Loucy (cell line): ENCODE measurements at regions not wholly inside any gene's neighbourhood (a gene's known extent, or its start where the extent isn't known, plus 50 kb on each side); places are given as distances from the start of the nearest gene placed in this dataset.

Experiments
- H2AFZ ChIP-seq: fragments of 200-600 bp; sonication (generic); 2 replicates; pipeline ENCODE4 v1.6.0; 2016; ENCODE audit warnings: antibody characterized with exemption, mild to moderate bottlenecking, low read length, moderate library complexity
- H3F3A ChIP-seq: fragments of 200-600 bp; 2 replicates; pipeline ENCODE4 v1.6.0; 2016; ENCODE audit warnings: antibody characterized with exemption, low read depth, mild to moderate bottlenecking
- H3K27me3 ChIP-seq: fragments of 200-600 bp; sonication (generic); 2 replicates; pipeline ENCODE4 v1.6.1; 2014; ENCODE audit warnings: low read length, mild to moderate bottlenecking; ENCODE audit not compliant: insufficient read depth, poor library complexity, severe bottlenecking
- H3K36me3 ChIP-seq: fragments of 200-600 bp; sonication (generic); 2 replicates; pipeline ENCODE4 v1.6.1; 2016; ENCODE audit warnings: low read length; ENCODE audit not compliant: insufficient read depth
- H3K4me1 ChIP-seq: fragments of 200-600 bp; sonication (generic); 2 replicates; pipeline ENCODE4 v1.5.1; 2014; ENCODE audit warnings: low read length, mild to moderate bottlenecking; ENCODE audit not compliant: insufficient read depth, poor library complexity, severe bottlenecking
- H3K4me2 ChIP-seq: fragments of 200-600 bp; sonication (generic); 2 replicates; pipeline ENCODE4 v1.6.0; 2014; ENCODE audit warnings: antibody characterized with exemption, low read length, low read depth, mild to moderate bottlenecking; ENCODE audit not compliant: poor library complexity, severe bottlenecking
- H3K4me3 ChIP-seq: fragments of 200-600 bp; sonication (generic); 2 replicates; pipeline ENCODE4 v1.5.1; 2014; ENCODE audit warnings: low read length, mild to moderate bottlenecking, mixed read lengths; ENCODE audit not compliant: poor library complexity, severe bottlenecking
- H3K79me2 ChIP-seq: fragments of 200-600 bp; sonication (generic); 2 replicates; pipeline ENCODE4 v1.6.1; 2014; ENCODE audit warnings: low read length; ENCODE audit not compliant: insufficient read depth
- H3K9ac ChIP-seq: fragments of 200-600 bp; sonication (generic); 2 replicates; pipeline ENCODE4 v1.6.0; 2014; ENCODE audit warnings: mild to moderate bottlenecking, low read depth, low read length, moderate library complexity; ENCODE audit not compliant: poor library complexity, severe bottlenecking
- H3K9me2 ChIP-seq: fragments of 200-600 bp; sonication (generic); replicated peaks from 2 replicates; pipeline ENCODE4 v1.6.1; 2016; ENCODE audit warnings: low read depth, low read length, mixed read lengths
- H3K9me3 ChIP-seq: fragments of 200-600 bp; sonication (generic); 2 replicates; pipeline ENCODE4 v1.6.1; 2014; ENCODE audit warnings: mild to moderate bottlenecking, antibody characterized with exemption, low read length, low read depth; ENCODE audit not compliant: insufficient read depth
- H4K20me1 ChIP-seq: fragments of 200-600 bp; sonication (generic); 2 replicates; pipeline ENCODE4 v1.6.0; 2014; ENCODE audit warnings: antibody characterized with exemption, low read length, mild to moderate bottlenecking; ENCODE audit not compliant: insufficient read depth, poor library complexity, severe bottlenecking
- EZH2phosphoT487 ChIP-seq: fragments of 200-600 bp; IDR thresholded peaks from 2 replicates; pipeline ENCODE4 v1.6.1; 2018; ENCODE audit warnings: antibody characterized with exemption, mild to moderate bottlenecking, moderate library complexity, borderline replicate concordance
- TF ChIP-seq, protein P1 (sequence below): fragments of 200-600 bp; sonication (generic); conservative IDR thresholded peaks from 2 replicates; pipeline ENCODE4 v1.5.1; 2014; ENCODE audit warnings: mild to moderate bottlenecking, antibody characterized with exemption, low read length

GRCh38 chr13:48602296-48603016, 51.3 kb upstream of the CYSLTR2 start:
- Histone ChIP-seq H3K36me3 (no peaks in the 10 kb centered on the region), H3K9me2 (no peaks in the 10 kb centered on the region), H3K4me1 (no peaks in the 10 kb centered on the region), H2AFZ (0 out of 2 replicates have a peak overlapping the region, but pooled peaks have one; percentile 12), H4K20me1 (no peaks in the 10 kb centered on the region), H3F3A (no peaks in the 10 kb centered on the region), H3K79me2 (no peaks in the 10 kb centered on the region), H3K27me3 (no peaks in the 10 kb centered on the region), H3K9me3 (no peaks in the 10 kb centered on the region), H3K9ac (no peak overlapping the region), H3K4me2 (no peak overlapping the region), H3K4me3 (no peak overlapping the region)
- TF ChIP-seq, protein P1, sequence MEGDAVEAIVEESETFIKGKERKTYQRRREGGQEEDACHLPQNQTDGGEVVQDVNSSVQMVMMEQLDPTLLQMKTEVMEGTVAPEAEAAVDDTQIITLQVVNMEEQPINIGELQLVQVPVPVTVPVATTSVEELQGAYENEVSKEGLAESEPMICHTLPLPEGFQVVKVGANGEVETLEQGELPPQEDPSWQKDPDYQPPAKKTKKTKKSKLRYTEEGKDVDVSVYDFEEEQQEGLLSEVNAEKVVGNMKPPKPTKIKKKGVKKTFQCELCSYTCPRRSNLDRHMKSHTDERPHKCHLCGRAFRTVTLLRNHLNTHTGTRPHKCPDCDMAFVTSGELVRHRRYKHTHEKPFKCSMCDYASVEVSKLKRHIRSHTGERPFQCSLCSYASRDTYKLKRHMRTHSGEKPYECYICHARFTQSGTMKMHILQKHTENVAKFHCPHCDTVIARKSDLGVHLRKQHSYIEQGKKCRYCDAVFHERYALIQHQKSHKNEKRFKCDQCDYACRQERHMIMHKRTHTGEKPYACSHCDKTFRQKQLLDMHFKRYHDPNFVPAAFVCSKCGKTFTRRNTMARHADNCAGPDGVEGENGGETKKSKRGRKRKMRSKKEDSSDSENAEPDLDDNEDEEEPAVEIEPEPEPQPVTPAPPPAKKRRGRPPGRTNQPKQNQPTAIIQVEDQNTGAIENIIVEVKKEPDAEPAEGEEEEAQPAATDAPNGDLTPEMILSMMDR: no peak
- TF ChIP-seq EZH2phosphoT487: no peak

- no peak for TF ChIP-seq EZH2phosphoT487
- TF ChIP-seq, protein P1: no peak
- no peaks in the 10 kb centered on the region for H3K9me2 ChIP-seq
- H2AFZ ChIP-seq: no peak overlapping the region
- H3K27me3 ChIP-seq: no peaks in the 10 kb centered on the region
- H3K79me2 ChIP-seq: no peaks in the 10 kb centered on the region
- H3K9me3 ChIP-seq: no peaks in the 10 kb centered on the region
- H3K36me3 ChIP-seq: no peaks in the 10 kb centered on the region
- H3K4me3 ChIP-seq: no peak overlapping the region
- H3K4me1 ChIP-seq: no peaks in the 10 kb centered on the region
- no peak overlapping the region for H3K9ac ChIP-seq
- H4K20me1 ChIP-seq: no peaks in the 10 kb centered on the region
- H3K4me2 ChIP-seq: no peak overlapping the region
- no peaks in the 10 kb centered on the region for H3F3A ChIP-seq
Observed at GRCh38 chr13:48603375-48603774, 50.4 kb upstream of the CYSLTR2 start.
